Loucy (cell line): ENCODE measurements at regions not wholly inside any gene's neighbourhood (a gene's known extent, or its start where the extent isn't known, plus 50 kb on each side); places are given as distances from the start of the nearest gene placed in this dataset.

Source experiments
- H2AFZ ChIP-seq: fragments of 200-600 bp; sonication (generic); 2 replicates; pipeline ENCODE4 v1.6.0; 2016; ENCODE audit warnings: antibody characterized with exemption, mild to moderate bottlenecking, low read length, moderate library complexity
- H3F3A ChIP-seq: fragments of 200-600 bp; 2 replicates; pipeline ENCODE4 v1.6.0; 2016; ENCODE audit warnings: antibody characterized with exemption, low read depth, mild to moderate bottlenecking
- H3K27me3 ChIP-seq: fragments of 200-600 bp; sonication (generic); 2 replicates; pipeline ENCODE4 v1.6.1; 2014; ENCODE audit warnings: low read length, mild to moderate bottlenecking; ENCODE audit not compliant: insufficient read depth, poor library complexity, severe bottlenecking
- H3K36me3 ChIP-seq: fragments of 200-600 bp; sonication (generic); 2 replicates; pipeline ENCODE4 v1.6.1; 2016; ENCODE audit warnings: low read length; ENCODE audit not compliant: insufficient read depth
- H3K4me1 ChIP-seq: fragments of 200-600 bp; sonication (generic); 2 replicates; pipeline ENCODE4 v1.5.1; 2014; ENCODE audit warnings: low read length, mild to moderate bottlenecking; ENCODE audit not compliant: insufficient read depth, poor library complexity, severe bottlenecking
- H3K4me2 ChIP-seq: fragments of 200-600 bp; sonication (generic); 2 replicates; pipeline ENCODE4 v1.6.0; 2014; ENCODE audit warnings: antibody characterized with exemption, low read length, low read depth, mild to moderate bottlenecking; ENCODE audit not compliant: poor library complexity, severe bottlenecking
- H3K4me3 ChIP-seq: fragments of 200-600 bp; sonication (generic); 2 replicates; pipeline ENCODE4 v1.5.1; 2014; ENCODE audit warnings: low read length, mild to moderate bottlenecking, mixed read lengths; ENCODE audit not compliant: poor library complexity, severe bottlenecking
- H3K79me2 ChIP-seq: fragments of 200-600 bp; sonication (generic); 2 replicates; pipeline ENCODE4 v1.6.1; 2014; ENCODE audit warnings: low read length; ENCODE audit not compliant: insufficient read depth
- H3K9ac ChIP-seq: fragments of 200-600 bp; sonication (generic); 2 replicates; pipeline ENCODE4 v1.6.0; 2014; ENCODE audit warnings: mild to moderate bottlenecking, low read depth, low read length, moderate library complexity; ENCODE audit not compliant: poor library complexity, severe bottlenecking
- H3K9me2 ChIP-seq: fragments of 200-600 bp; sonication (generic); replicated peaks from 2 replicates; pipeline ENCODE4 v1.6.1; 2016; ENCODE audit warnings: low read depth, low read length, mixed read lengths
- H3K9me3 ChIP-seq: fragments of 200-600 bp; sonication (generic); 2 replicates; pipeline ENCODE4 v1.6.1; 2014; ENCODE audit warnings: mild to moderate bottlenecking, antibody characterized with exemption, low read length, low read depth; ENCODE audit not compliant: insufficient read depth
- H4K20me1 ChIP-seq: fragments of 200-600 bp; sonication (generic); 2 replicates; pipeline ENCODE4 v1.6.0; 2014; ENCODE audit warnings: antibody characterized with exemption, low read length, mild to moderate bottlenecking; ENCODE audit not compliant: insufficient read depth, poor library complexity, severe bottlenecking
- CTCF ChIP-seq: fragments of 200-600 bp; sonication (generic); conservative IDR thresholded peaks from 2 replicates; pipeline ENCODE4 v1.5.1; 2014; ENCODE audit warnings: mild to moderate bottlenecking, antibody characterized with exemption, low read length
- EZH2phosphoT487 ChIP-seq: fragments of 200-600 bp; IDR thresholded peaks from 2 replicates; pipeline ENCODE4 v1.6.1; 2018; ENCODE audit warnings: antibody characterized with exemption, mild to moderate bottlenecking, moderate library complexity, borderline replicate concordance

GRCh38 chr6:170006071-170006899, 254.9 kb downstream of the ERMARD start:
- H3K4me1 ChIP-seq, result no peaks in the 10 kb centered on the region

GRCh38 chr6:170005665-170006064, 254.2 kb downstream of the ERMARD start:
- no peaks in the 10 kb centered on the region for H4K20me1 ChIP-seq
- H3K9ac ChIP-seq, result no peak overlapping the region
- no peaks in the 10 kb centered on the region for H3K36me3 ChIP-seq
- H3K9me2 ChIP-seq, result no peaks in the 10 kb centered on the region
- H3K4me1 ChIP-seq, result no peaks in the 10 kb centered on the region
- H3K4me2 ChIP-seq, result no peak overlapping the region
- H3K79me2 ChIP-seq, result no peaks in the 10 kb centered on the region
- no peak for TF ChIP-seq EZH2phosphoT487
- no peak for TF ChIP-seq CTCF
- H3K27me3 ChIP-seq, result no peaks in the 10 kb centered on the region
- H2AFZ ChIP-seq, result no peak overlapping the region
- no peak overlapping the region for H3K4me3 ChIP-seq
- H3K9me3 ChIP-seq, result peaks cover 31% of the 10 kb centered on the region; the same call in 1 of the 2 replicates
- H3F3A ChIP-seq, result no peaks in the 10 kb centered on the region

More at GRCh38 chr6:170006071-170006899, 254.9 kb downstream of the ERMARD start:
- no peak for TF ChIP-seq EZH2phosphoT487
- TF ChIP-seq CTCF, result no peak
- peaks cover 35% of the 10 kb centered on the region; the same call in 1 of the 2 replicates for H3K9me3 ChIP-seq
- H3K79me2 ChIP-seq, result no peaks in the 10 kb centered on the region
- H3F3A ChIP-seq, result no peaks in the 10 kb centered on the region
- H3K4me3 ChIP-seq, result no peak overlapping the region
- H3K9ac ChIP-seq, result no peak overlapping the region
- H2AFZ ChIP-seq, result no peak overlapping the region
- no peaks in the 10 kb centered on the region for H4K20me1 ChIP-seq
- no peaks in the 10 kb centered on the region for H3K27me3 ChIP-seq
- H3K4me2 ChIP-seq, result no peak overlapping the region
- no peaks in the 10 kb centered on the region for H3K36me3 ChIP-seq
- no peaks in the 10 kb centered on the region for H3K9me2 ChIP-seq

GRCh38 chr6:170004585-170005210, 253.3 kb downstream of the ERMARD start:
- Histone ChIP-seq H3K9ac (no peak overlapping the region), H3K79me2 (no peaks in the 10 kb centered on the region), H3K27me3 (no peaks in the 10 kb centered on the region), H3K9me2 (no peaks in the 10 kb centered on the region), H3K4me1 (no peaks in the 10 kb centered on the region), H3K36me3 (no peaks in the 10 kb centered on the region), H4K20me1 (no peaks in the 10 kb centered on the region), H3K9me3 (peaks cover 31% of the 10 kb centered on the region; the same call in 1 of the 2 replicates), H3K4me2 (no peak overlapping the region), H2AFZ (no peak overlapping the region), H3F3A (no peaks in the 10 kb centered on the region), H3K4me3 (no peak overlapping the region)
- TF ChIP-seq CTCF, result no peak
- TF ChIP-seq EZH2phosphoT487, result no peak
